ENCODE measurements at regions not wholly inside any gene's neighbourhood (a gene's known extent, or its start where the extent isn't known, plus 50 kb on each side); places are given as distances from the start of the nearest gene placed in this dataset.
"Not testable (repeated sequence)": the region's sequence is repeated elsewhere in the genome, so short reads cannot be mapped to it uniquely, and the experiment has no call there.

DNA sequence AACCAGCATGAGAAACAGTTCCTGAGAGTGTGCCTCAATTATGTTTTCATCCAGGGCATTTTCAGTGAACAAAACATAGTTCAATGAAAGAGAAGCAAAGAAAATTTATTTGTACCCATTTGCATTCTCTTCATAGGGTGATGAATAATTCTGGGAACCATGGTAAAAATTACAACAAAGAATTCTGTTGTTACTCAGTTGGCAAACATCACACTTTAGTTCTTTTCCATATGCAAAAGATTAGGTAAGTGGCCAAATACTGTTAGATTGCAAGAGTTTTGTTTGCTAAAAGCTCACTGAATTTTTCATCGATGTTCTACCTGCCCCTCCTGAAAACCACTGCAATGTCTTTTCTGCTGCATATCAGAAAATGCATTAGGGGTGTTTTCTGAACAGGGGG is 132.4 kb upstream of the RGS6 start:
- DNase-seq (ENCODE audit: low read depth), result no peak
- no peak overlapping the region for H3K4me3 ChIP-seq (ENCODE audit: low read depth, low read length)

DNA sequence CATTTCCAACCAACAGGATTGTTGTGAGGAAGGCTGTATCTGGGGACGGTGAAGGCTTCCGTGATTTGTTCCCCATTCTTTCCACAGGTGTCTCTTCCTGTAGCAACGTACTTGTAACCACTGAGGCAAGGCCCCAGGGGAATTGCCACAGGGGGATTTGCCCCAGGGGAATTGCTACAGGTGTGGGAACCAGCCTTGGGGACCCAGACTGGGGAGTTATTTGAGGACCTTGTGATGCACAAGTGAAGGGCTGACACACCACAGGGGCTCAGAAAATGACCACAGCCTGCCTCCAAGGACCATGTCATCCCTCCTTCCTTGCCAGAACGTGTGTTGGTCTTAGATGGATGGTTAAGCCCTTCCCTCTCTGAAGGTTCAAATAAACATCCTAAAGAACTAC is 131.4 kb upstream of the RGS6 start:
- no peak for DNase-seq (ENCODE audit: low read depth)
- no peak overlapping the region for H3K4me3 ChIP-seq (ENCODE audit: low read depth, low read length)

DNA sequence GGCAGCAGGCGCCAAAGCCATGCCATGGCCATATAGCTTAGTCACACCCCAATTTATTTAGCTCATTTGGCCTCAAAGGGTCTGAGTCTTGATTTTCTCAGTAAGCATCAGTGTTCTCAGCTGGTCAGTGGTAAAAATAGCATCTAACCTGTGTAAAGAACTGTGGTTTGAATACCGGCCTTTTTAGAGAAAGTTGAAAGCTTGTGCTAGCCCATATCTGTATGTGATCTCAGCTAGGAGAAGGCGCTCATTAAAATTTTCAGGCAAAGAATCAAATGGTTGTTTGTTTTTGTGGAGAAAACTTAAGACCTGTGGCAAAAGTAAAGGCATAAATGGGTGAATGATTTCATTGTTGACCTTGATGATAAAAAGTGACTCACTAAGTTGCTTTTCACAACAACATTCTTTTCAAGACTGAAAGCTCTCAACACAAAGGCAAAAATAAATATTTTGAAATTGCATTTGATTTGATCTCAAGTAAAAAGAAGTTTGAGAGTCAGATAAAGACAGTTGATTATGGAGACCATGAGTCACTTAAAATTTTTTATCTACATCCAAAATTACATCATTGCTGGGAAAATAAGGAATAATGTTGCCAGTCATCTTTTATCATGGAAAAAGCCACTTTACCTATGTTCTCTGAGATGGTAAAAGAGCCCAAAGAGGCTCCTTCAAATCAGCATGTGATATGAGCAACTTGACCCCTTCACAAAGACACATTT is 128.5 kb upstream of the RGS6 start:
- no peak overlapping the region for H3K4me3 ChIP-seq (ENCODE audit: low read depth, low read length)
- no peak for DNase-seq (ENCODE audit: low read depth)

DNA sequence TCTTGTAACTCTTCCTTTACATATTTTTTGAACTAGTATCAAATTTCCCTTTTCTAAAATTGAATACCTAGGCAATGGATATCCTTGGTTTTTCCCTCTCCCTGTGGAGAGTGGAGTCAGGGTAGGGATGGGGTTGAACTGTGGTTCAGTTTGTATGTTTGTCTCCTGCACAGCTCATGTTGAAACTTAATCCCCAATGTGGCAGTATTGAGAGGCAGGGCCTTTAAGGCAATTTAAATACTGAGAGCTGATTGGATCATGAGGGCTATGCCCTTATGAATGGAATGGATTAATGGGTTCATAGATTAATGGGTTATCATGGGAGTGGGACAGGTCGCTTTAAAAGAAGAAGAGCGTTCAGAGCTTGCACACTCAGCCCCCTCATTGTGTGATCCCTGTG is 127.2 kb upstream of the RGS6 start:
- no peak for DNase-seq (ENCODE audit: low read depth)
- H3K4me3 ChIP-seq (ENCODE audit: low read depth, low read length), result no peak overlapping the region

DNA sequence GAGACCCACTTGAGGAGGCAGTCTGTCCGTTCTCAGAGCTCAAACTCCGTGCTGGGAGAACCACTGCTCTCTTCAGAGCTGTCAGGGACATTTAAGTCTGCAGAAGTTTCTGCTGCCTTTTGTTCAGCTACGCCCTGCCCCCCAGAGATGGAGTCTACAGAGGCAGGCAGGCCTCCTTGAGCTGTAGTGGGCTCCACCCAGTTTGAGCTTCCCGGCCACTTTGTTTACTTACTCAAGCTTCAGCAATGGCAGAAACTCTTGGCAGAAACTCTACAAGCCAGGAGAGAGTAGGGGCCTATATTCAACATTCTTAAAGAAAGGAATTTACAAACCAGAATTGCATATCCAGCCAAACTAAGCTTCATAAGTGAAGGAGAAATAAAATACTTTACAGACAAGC is 125.2 kb upstream of the RGS6 start:
- not testable (repeated sequence) for H3K4me3 ChIP-seq (ENCODE audit: low read depth, low read length)

DNA sequence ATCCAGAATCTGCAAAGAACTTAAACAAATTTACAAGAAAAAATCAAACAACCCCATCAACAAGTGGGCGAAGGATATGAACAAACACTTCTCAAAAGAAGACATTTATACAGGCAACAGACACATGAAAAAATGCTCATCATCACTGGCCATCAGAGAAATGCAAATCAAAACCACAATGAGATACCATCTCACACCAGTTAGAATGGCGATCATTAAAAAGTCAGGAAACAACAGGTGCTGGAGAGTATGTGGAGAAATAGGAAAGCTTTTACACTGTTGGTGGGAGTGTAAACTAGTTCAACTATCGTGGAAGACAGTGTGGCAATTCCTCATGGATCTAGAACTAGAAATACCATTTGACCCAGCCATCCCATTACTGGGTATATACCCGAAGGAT is 121.4 kb upstream of the RGS6 start:
- not testable (repeated sequence) for H3K4me3 ChIP-seq (ENCODE audit: low read depth, low read length); DNase-seq (ENCODE audit: low read depth)

More for the DNA sequence above, 125.2 kb upstream of the RGS6 start:
- DNase-seq (ENCODE audit: low read depth), result not testable (repeated sequence)

DNA sequence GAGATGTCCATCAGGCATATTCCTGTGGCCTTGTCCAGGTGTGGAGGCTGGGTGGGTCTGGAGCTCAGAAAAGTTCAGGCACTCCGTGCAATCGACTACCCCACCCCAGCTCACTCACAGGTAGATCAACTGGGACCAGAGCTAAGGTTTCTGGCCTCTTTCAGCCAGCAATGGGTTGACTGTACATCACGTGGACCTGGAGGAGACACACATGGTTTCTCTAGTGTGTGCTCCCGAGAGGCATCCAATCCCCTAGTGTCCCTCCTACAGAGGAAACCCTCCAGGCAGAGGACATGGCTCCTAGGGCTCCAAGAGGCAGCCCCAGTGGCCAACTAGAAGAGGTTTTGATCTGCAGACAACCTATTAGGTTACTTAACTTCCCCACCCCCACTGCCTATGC is 119.5 kb upstream of the RGS6 start:
- DNase-seq (ENCODE audit: low read depth), result no peak
- no peak overlapping the region for H3K4me3 ChIP-seq (ENCODE audit: low read depth, low read length)

DNA sequence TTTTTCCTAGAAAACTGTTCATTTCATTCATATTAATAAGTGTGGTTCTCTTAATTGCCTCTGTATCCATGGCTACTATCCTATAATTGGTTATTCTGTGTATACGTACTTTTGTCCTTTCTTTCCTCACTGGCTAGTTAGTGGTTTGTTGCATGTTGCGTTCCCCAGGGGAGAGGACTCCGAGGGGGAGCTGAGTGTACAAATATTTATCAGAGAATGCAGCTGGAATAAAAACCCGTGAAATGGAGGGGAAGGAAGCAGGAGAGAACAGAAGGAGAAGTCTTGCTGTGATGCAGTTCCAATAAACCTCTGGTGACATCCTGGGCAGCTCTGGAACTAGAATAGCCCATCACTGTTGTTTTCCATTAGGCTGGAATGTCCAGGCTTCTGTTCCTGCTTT is 117.1 kb upstream of the RGS6 start:
- DNase-seq (ENCODE audit: low read depth), result no peak
- H3K4me3 ChIP-seq (ENCODE audit: low read depth, low read length), result no peak overlapping the region

DNA sequence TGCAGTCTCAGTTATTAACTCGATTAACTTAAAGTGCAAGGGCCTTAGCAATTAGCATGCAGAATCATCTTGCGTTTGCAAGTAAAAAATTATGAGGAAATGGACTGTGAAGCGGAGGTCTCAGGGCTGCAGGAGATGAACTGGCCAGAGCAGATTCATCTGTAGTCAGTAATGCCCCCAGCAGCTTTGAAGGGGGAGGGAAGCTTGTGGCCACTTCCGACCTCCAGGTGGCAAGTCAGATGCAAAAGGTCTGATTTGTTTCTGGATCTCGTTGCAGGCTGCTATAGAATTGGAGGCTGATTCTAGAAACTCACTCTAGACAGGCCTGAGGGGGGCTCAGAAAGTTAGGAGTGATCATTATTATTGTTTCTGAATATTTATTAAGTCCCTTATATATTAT is 107.4 kb upstream of the RGS6 start:
- no peak overlapping the region for H3K4me3 ChIP-seq (ENCODE audit: low read depth, low read length)
- no peak for DNase-seq (ENCODE audit: low read depth)

DNA sequence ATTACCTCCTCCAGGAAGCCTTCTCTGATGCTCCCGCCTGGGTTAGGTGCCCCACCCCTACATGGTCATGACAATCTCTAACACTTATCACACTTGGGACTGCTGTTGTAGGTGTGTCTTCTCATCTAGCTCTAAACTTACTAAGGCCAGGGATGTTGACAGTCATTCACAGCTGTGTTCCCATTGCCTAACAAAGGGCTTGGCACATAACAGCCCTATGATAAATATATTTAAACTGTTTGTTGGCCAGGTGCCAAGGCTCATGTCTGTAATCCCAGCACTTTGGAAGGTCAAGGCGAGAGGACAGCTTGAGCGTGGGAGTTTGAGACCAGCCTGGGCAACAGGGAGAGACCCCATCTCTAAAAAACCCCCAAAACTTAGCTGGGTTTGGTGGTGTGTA is 98.8 kb upstream of the RGS6 start:
- H3K4me3 ChIP-seq (ENCODE audit: low read depth, low read length), result no peak overlapping the region
- DNase-seq (ENCODE audit: low read depth), result no peak

DNA sequence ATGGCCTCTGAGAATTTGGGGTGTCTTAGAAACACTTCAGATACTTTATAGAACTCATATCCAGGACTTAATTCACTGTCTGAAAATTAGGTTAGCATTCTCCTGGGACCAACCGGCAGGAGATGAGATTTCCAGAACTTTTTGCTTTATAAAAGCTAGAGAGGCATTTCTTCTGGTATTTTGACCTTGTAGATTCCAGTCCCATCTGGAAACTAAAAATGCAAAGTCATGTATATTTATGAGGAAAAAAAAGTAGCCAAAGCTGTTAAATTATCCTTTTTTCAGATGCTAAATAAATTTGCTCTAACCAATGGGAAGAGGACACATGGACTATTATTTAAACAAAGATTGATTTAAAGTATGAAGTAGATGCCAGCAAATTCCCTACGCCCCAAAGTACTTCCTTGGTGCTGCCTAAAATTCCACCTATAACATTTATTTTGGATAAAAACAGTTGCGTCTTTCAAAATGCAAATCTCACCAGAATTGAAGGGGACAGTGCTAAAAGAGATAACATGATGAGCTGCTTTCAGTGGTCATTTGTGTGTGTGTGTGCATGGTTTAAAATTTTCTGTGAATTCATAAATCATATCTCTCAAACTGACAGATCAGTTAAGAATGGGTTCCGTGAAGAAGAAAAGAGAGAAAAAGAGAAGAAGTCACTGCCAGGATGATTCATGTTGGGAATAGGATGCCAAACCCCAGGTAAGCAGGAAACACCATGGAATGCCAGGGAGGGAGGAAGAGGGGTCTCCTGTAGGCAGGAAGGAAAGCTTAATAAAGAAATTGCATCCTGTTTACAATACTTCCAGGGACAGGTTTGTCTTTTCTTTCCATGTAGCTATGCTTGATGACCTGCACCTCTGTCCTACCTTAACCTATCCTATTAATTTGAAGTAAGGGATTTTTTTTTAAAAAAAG is 97.7 kb upstream of the RGS6 start:
- no peak overlapping the region for H3K4me3 ChIP-seq (ENCODE audit: low read depth, low read length)
- no peak for DNase-seq (ENCODE audit: low read depth)

DNA sequence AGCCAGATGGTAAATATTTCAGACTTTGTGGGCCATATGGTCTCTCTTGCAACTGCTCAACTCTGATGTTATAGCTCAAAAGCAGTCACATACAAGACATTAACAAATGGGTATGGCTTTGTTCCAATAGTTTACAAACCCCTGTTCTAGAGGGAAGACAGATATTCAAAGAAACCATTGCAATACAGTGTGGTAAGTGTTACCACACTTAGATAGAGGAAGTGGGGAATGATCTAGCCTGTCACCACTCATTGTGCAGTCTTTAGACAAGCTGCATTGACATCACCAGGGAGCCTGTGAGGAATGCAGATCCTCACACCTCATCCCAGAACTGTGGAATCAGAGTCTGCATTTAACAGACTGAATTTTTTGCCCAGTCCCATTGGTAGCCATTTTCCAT is 80.0 kb upstream of the RGS6 start:
- DNase-seq (ENCODE audit: low read depth), result no peak

DNA sequence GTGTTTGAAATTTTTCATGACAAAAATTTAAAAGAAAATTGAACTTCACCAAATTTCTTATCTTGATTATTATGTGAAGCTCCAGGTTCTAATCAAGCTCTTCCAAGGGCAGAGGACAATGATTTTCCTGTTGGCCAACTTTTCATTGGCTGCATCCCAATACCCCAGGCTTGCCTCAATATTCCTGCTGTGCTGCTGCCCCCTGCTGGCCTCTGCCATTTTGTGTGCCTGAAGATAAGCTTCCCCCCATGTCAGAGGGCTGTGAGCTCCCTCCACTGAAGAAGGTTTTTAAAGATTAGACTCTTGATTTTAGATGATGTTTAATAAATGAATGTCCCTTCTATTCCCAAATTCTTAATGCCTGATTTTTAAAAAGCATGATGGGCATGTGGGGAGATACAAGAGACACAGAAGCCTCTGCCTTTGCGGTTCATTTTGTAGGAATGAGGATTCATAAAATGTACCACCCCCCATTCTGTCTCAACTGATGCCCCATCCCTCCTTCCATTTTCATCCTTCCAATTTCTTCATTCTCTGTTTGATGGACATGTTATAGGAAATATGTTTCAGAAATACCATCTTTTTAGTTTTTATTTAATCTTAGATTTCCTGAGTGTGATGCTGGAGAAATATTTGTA is 76.7 kb upstream of the RGS6 start:
- DNase-seq (ENCODE audit: low read depth), result peak; percentile 8

More for the DNA sequence above, 80.0 kb upstream of the RGS6 start:
- H3K4me3 ChIP-seq (ENCODE audit: low read depth, low read length), result no peak overlapping the region

DNA sequence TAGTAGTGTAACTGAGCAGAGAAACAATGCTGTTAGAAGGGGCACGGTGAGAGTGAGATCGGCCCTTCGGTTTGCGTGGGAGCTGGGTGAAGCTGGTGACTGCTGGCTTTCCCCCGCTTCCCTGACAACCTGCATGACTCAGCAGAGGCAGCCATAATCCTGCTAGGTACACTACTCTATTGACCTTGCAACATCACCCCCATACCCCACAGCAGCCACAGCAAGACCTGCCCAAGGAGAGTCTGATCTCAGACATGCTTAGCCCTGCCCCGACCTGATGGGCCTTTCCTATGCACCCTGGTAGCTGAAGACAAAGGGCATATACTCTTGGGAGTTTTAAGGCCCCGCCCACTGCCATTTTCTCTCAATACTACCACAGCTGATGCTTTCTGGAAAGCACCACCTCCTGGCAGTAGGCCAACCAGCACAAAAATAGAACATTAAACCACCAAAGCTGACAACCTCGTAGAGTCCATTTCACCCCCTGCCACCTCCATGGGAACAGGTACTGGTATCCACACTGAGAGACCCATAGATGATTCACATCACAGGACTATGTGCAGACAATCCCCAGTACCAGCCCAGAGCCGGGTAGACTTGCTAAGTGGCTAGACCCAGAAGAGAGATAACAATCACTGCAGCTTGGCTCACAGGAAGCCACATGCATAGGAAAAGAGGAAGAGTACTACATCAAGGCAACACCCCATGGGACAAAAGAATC is 75.9 kb upstream of the RGS6 start:
- no peak for DNase-seq (ENCODE audit: low read depth)
- H3K4me3 ChIP-seq (ENCODE audit: low read depth, low read length), result no peak overlapping the region

More for the DNA sequence above, 76.7 kb upstream of the RGS6 start:
- H3K4me3 ChIP-seq (ENCODE audit: low read depth, low read length), result no peak overlapping the region

DNA sequence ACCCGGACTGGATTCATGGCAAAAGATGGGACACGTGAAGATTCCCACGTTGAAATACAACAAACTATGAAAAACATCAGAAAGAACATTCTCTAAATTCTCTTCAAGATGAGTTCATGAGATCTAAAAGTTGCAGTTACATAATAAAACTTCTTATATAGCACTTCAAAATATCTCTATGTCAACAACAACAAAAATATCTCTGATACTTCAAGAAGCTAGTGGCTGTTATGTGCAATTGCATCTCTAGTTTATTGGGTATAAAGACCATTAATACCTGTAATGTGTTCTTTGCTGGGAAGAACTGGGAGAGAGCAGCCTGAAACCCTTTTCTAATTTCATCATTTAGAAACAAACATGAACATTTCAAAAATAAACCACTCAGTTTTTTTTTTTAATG is 69.2 kb upstream of the RGS6 start:
- H3K4me3 ChIP-seq (ENCODE audit: low read depth, low read length), result no peak overlapping the region
- no peak for DNase-seq (ENCODE audit: low read depth)

DNA sequence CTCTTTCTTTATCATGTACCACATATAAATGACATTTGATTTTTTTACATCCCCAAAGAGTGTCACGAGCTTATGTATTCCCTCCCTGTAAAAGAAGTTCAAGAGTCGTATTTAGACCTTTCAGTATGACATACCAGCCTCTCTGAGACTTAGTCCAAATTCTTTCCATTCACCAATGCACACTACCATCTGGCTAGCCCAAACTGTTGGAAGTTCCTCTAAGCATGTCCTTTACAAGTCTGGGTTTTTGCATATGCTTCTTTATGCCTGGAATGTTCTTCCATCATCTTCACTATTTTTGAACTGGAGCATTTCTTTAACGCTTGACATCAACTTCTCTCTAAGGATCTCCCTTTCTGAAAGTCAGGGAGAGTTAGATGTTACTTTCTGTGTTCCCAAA is 68.5 kb upstream of the RGS6 start:
- H3K4me3 ChIP-seq (ENCODE audit: low read depth, low read length), result no peak overlapping the region
- no peak for DNase-seq (ENCODE audit: low read depth)

All from skeletal muscle cell (primary cell).